IMR-90 (cell line): ENCODE measurements at regions not wholly inside any gene's neighbourhood (a gene's known extent, or its start where the extent isn't known, plus 50 kb on each side); places are given as distances from the start of the nearest gene placed in this dataset.

Experiments
- ATAC-seq: fragments of 200-7000 bp; cut with Tn5 transposase; 2 replicates; pipeline ENCODE4 v1.9.1; 2020; ENCODE audit warnings: low read depth, mild to moderate bottlenecking, moderate library complexity
- BruUV-seq: library from RNA; stranded (reverse); fragments of 400-500 nt; replicated peaks from 2 replicates; lab custom pipeline; 2021; lab: Mats Ljungman, UMichigan
- CTCF ChIA-PET: fragments of 300-600 bp; formaldehyde crosslinking; extraction: SDS; loops from one replicate; lab custom pipeline; 2021; ENCODE audit warnings: antibody characterized with exemption; lab: Yijun Ruan, JAX
- POLR2A ChIA-PET: fragments of 300-600 bp; sonication (Branson Sonifier 250); formaldehyde crosslinking; loops from one replicate; lab custom pipeline; 2022; ENCODE audit warnings: antibody characterized with exemption; ENCODE audit not compliant: unreplicated experiment; lab: Charles Lee
- DNase-seq: peaks from one replicate; pipeline ENCODE4 v3.0.0; 2013
- H2AFZ ChIP-seq: replicated peaks from 2 replicates; pipeline ENCODE3; 2013; ENCODE audit warnings: low read length, mild to moderate bottlenecking; ENCODE audit not compliant: poor library complexity
- H2AK5ac ChIP-seq: 2 replicates; pipeline ENCODE4 v1.6.1; 2013; ENCODE audit warnings: low read depth, low read length, inconsistent platforms
- H2AK9ac ChIP-seq: replicated peaks from 2 replicates; pipeline ENCODE3; 2013; ENCODE audit warnings: mild to moderate bottlenecking, low read depth, low read length, moderate library complexity; ENCODE audit not compliant: poor library complexity
- H2BK120ac ChIP-seq: 2 replicates; pipeline ENCODE4 v1.6.1; 2013; ENCODE audit warnings: low read depth, low read length, inconsistent platforms
- H2BK15ac ChIP-seq: 3 replicates; pipeline ENCODE4 v1.6.1; 2013; ENCODE audit warnings: low read depth, low read length, inconsistent platforms
- H2BK20ac ChIP-seq: 2 replicates; pipeline ENCODE4 v1.6.1; 2013; ENCODE audit warnings: low read depth, mild to moderate bottlenecking, inconsistent platforms, low read length, moderate library complexity
- H2BK5ac ChIP-seq: 2 replicates; pipeline ENCODE4 v1.6.1; 2013; ENCODE audit warnings: mild to moderate bottlenecking, low read depth, low read length, inconsistent platforms; ENCODE audit not compliant: poor library complexity, severe bottlenecking
- H3K14ac ChIP-seq: replicated peaks from 2 replicates; pipeline ENCODE4 v1.6.1; 2013; ENCODE audit warnings: low read depth, low read length, inconsistent platforms
- H3K18ac ChIP-seq: 2 replicates; pipeline ENCODE4 v1.6.1; 2013; ENCODE audit warnings: low read depth, low read length, control low read depth
- H3K23ac ChIP-seq: 2 replicates; pipeline ENCODE4 v1.6.1; 2013; ENCODE audit warnings: low read depth, low read length, inconsistent platforms
- H3K27ac ChIP-seq: 2 replicates; pipeline ENCODE4 v1.5.1; 2013; ENCODE audit warnings: mild to moderate bottlenecking, control low read depth, low read length; ENCODE audit not compliant: insufficient read depth
- H3K27me3 ChIP-seq: 2 replicates; pipeline ENCODE4 v1.6.1; 2013; ENCODE audit warnings: low read length; ENCODE audit not compliant: control insufficient read depth, insufficient read depth
- H3K36me3 ChIP-seq: 2 replicates; pipeline ENCODE4 v1.6.1; 2013; ENCODE audit warnings: low read length, mixed read lengths; ENCODE audit not compliant: control insufficient read depth, insufficient read depth
- H3K4ac ChIP-seq: 2 replicates; pipeline ENCODE4 v1.6.1; 2013; ENCODE audit warnings: low read depth, low read length, inconsistent platforms
- H3K4me1 ChIP-seq: 2 replicates; pipeline ENCODE4 v1.6.1; 2013; ENCODE audit warnings: low read length, mixed read lengths; ENCODE audit not compliant: control insufficient read depth, insufficient read depth
- H3K4me2 ChIP-seq: 2 replicates; pipeline ENCODE4 v1.6.1; 2013; ENCODE audit warnings: low read depth, mild to moderate bottlenecking, control low read depth, low read length, moderate library complexity
- H3K4me3 ChIP-seq: 2 replicates; pipeline ENCODE4 v1.5.1; 2013; ENCODE audit warnings: low read depth, mild to moderate bottlenecking, control low read depth, low read length, moderate library complexity; ENCODE audit not compliant: insufficient read depth
- H3K56ac ChIP-seq: 2 replicates; pipeline ENCODE4 v1.6.1; 2013; ENCODE audit warnings: low read length, inconsistent platforms; ENCODE audit not compliant: insufficient read depth; ENCODE audit errors: extremely low read depth
- H3K79me1 ChIP-seq, 2 experiments: 2 replicates each; pipeline ENCODE4 v1.6.1; 2013; ENCODE audit warnings: low read length in 2 of 2, inconsistent platforms in 1 of 2, low read depth in 1 of 2
- H3K9ac ChIP-seq: 2 replicates; pipeline ENCODE4 v1.6.1; 2013; ENCODE audit warnings: low read depth, low read length, control low read depth
- H3K9me1 ChIP-seq: 2 replicates; pipeline ENCODE4 v1.6.1; 2013; ENCODE audit warnings: low read length, inconsistent platforms; ENCODE audit not compliant: insufficient read depth
- H3K9me3 ChIP-seq: 2 replicates; pipeline ENCODE4 v1.6.1; 2013; ENCODE audit warnings: low read length; ENCODE audit not compliant: control insufficient read depth, insufficient read depth
- H4K20me1 ChIP-seq: 2 replicates; pipeline ENCODE4 v1.6.1; 2013; ENCODE audit warnings: low read length, inconsistent platforms; ENCODE audit not compliant: insufficient read depth
- H4K5ac ChIP-seq: 2 replicates; pipeline ENCODE4 v1.6.1; 2013; ENCODE audit warnings: mild to moderate bottlenecking, low read depth, low read length, control low read depth
- H4K8ac ChIP-seq, 2 experiments: 2 replicates each; pipeline ENCODE4 v1.6.1; 2013; ENCODE audit warnings: low read depth in 2 of 2, low read length in 2 of 2, control low read depth in 1 of 2, inconsistent platforms in 1 of 2
- H4K91ac ChIP-seq: 2 replicates; pipeline ENCODE4 v1.6.1; 2013; ENCODE audit warnings: low read depth, low read length, inconsistent platforms; ENCODE audit not compliant: insufficient read depth
- NFE2L2 ChIP-seq: fragments of 150-350 bp; IDR thresholded peaks from 2 replicates; pipeline ENCODE4 v1.6.1; 2016; ENCODE audit warnings: low read depth, mild to moderate bottlenecking, low read length
- WGBS, 2 experiments: methylation state at CpG; one replicate each; pipeline versions ENCODE4 v1.1.5 to v1.1.7; 2013; ENCODE audit warnings: missing lambda C conversion rate in 2 of 2; ENCODE audit not compliant: insufficient read length in 1 of 2; ENCODE audit errors: extremely low coverage in 2 of 2; 5-methylcytosine and 5-hydroxymethylcytosine counted together
- dilution Hi-C: fragments of 300-500 bp; cut with HindIII; formaldehyde crosslinking; loops from one replicate; pipeline ENCODE4 v1.14.3; 2018; ENCODE audit warnings: low sequenced_read_pairs; ENCODE audit not compliant: unreplicated experiment
- in situ Hi-C: fragments of 300-500 bp; cut with MboI; formaldehyde crosslinking; loops from 3 replicates; pipeline ENCODE4 v1.14.3; 2019; ENCODE audit warnings: low sequenced_read_pairs, inconsistent platforms, mixed read lengths
- intact Hi-C: fragments of 100-400 bp; cut with micrococcal nuclease; formaldehyde crosslinking; loops from 2 replicates; pipeline ENCODE4 v1.10.0; 2022

GRCh38 chr2:53257287-53257686, 510.3 kb upstream of the CHAC2 start:
- intact Hi-C loops (no loop called here), in situ Hi-C loops (no loop called here), dilution Hi-C loops (no loop called here)
- Histone ChIP-seq H3K9me3 (no peaks in the 10 kb centered on the region), H3K4me1 (peaks cover under 1% of the 10 kb centered on the region), H3K79me1 (no peaks in the 10 kb centered on the region), H2AK5ac (no peak overlapping the region), H3K9ac (no peak overlapping the region), H4K5ac (no peak overlapping the region), H4K20me1 (no peaks in the 10 kb centered on the region), H2AK9ac (no peak overlapping the region), H3K4me2 (no peak overlapping the region), H3K23ac (no peak overlapping the region), H3K27me3 (no peaks in the 10 kb centered on the region), H4K8ac (no peak overlapping the region), H2BK120ac (no peak overlapping the region), H3K4me3 (no peak overlapping the region), H2BK15ac (no peak overlapping the region), H2AFZ (no peak overlapping the region), H3K4ac (no peak overlapping the region), H3K18ac (no peak overlapping the region), H3K14ac (no peak overlapping the region), H2BK5ac (no peak overlapping the region), H2BK20ac (no peak overlapping the region), H4K91ac (no peak overlapping the region), H3K56ac (no peak overlapping the region), H3K27ac (no peak overlapping the region), H3K9me1 (no peaks in the 10 kb centered on the region), H3K36me3 (no peaks in the 10 kb centered on the region)
- no peak for TF ChIP-seq NFE2L2
- CTCF ChIA-PET = no interaction called here
- DNase-seq (no peak), ATAC-seq (no peak)
- POLR2A ChIA-PET = no interaction called here
- WGBS, 2 experiments = 100% methylated on average over 1 of the region's 3 CpGs; no CpG with 5 or more reads in 1 of the 2 experiments
- no TSS peak for BruUV-seq
